Hindlimb muscle (tissue), 1 donor: ENCODE measurements at regions not wholly inside any gene's neighbourhood (a gene's known extent, or its start where the extent isn't known, plus 50 kb on each side); places are given as distances from the start of the nearest gene placed in this dataset.
A peak's percentile ranks its signal among the peaks of the same experiment; 100 is the strongest.

Source experiments
- DNase-seq: peaks from one replicate; pipeline ENCODE4 v3.0.0-alpha.2; 2013

DNA sequence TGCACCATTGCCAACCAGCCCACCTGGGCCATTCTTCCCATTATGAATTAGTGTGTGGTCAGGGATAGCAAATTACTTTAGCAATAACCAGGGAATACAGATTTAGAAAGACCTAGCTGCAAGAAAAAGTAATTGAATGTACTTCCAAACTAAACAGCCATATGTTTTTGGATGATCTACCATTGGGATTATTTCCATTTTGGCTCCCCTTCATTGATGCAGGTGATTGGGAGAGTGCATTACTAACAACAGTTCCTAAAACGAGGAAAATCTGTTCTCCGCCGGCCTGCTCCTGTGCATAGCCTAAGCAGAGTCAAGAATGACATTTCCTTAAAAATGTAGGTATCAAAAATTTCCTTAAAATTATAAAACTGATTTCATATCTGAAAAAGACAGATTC, 58.5 kb downstream of the MAIP1 start:
- peak; percentile 27 for DNase-seq

DNA sequence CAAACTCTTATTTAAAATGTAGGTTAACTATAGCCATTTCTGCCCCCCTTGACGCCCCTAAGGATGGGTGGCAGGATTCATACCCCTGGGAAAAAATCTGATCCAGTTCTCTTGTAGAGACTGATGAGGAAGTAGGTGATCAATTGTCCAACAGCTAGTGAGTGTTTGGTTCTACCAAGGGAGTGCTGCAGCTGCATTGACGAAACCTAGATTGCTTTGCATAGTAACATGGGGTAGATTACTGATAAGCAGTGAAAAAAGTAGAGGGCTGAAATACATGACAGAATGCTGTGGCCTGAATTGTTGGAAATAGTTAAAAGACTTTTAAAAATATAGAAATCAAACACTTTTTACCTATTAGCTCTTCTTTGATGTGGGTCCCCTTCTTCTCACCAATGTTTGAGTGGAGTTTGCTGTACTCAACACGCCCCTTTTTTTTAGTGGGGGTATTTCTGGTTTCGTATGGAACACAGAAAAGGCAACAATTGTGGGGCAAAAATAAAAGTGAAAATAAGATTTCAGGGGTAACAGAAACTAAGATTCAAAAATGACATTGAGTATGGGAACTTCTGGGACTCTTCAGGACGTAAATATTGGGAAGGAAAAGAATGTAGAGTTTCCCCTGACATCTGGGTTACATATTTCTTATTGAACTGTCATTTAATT, 66.2 kb downstream of the MAIP1 start:
- DNase-seq: no peak

DNA sequence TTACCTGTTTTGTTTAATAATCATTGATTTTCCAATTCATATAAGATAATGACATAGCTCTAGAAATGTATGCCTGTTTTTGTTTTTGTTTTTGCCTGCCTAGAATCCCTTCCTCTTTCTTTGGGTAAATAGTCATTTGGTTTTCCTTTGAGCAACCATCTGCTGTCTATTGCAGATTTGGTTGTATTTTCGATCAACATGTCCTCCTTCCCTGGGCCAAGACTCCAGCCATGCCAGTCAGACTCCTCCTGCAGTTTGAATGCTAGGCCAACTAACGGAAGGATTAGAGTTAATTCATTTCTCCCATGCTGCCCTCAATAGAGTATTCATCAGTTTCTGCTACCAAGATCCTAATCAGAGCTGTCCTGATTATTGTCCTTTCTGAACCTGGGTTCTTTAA, 67.1 kb downstream of the MAIP1 start:
- no peak for DNase-seq

DNA sequence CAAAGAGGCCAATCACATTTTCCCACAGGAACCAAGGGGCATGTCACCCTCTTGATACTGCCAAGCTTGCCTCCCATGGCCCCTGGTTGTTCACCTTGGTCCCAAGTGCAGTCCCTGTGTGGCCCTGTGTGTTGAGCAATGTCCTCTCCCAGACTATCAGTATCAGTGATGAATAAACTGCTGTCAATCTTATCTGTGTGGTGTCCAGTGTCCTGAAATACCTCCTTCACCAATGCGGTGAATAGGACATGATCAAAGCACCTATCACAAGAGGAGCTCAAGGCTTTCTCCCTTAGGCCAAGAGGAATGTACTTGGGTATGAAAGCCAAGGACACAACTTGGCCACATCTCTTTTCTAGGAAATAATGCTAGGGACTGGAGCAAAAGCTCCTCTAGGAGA, 68.2 kb downstream of the MAIP1 start:
- DNase-seq: no peak

DNA sequence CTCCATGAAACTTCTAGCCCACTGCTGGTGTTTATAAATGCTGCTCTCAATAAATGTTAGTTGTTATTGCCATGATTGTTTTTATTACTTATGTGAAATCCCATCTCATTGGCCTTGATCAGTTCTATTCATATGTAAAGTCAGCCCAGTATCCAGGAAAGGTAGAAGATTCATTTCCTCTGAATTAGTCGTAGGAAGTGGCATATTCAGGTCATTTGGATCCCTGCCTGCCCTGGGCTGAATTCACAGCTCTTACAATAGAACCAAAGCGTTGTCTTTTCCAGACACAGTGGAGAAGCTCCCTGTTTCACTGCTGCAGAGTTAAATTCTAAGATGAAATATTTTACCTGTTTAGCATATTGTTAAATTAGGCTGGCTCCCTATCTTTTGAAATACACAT, 70.3 kb downstream of the MAIP1 start:
- no peak for DNase-seq

DNA sequence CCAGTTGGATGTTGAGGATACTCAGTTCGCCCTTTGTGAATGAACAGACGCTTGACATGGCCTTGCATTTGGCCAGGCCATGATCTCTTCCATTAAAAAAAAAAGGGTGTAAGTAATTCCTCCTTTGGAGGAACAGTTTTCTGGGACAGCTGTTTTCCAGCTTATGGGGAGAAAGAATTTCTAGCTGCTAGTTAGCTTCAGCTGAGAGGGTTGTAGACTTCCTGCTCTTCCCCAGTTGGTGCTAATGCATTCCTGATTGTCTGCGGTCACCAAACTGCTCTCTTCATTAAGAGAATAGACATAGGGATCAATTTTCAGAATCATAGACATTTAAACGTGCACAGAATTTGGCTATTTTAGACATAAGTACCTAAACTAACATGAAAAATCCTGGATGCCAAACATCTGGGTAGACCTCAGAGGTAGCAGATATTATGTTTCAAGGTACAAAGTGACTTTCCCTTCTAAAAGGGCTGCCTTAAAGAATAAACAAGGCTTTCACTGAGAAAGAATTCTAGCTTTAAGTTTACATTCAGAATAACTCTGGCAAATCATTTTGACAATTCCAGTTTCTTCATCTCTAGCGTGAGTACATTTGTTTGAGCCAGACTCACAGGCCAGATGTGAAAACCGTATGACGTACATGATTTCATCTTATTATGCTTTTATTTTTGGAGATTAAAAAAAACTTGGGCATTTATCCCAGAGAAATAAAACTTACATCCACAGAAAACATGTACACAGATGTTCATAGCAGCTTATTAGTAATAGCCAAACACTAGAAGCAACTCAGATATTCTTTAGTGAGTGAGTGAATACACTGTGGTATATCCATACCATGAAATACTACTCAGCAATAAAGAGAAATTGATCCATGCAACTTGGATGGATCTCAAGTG, 71.2 kb downstream of the MAIP1 start:
- DNase-seq: peak; percentile 80

DNA sequence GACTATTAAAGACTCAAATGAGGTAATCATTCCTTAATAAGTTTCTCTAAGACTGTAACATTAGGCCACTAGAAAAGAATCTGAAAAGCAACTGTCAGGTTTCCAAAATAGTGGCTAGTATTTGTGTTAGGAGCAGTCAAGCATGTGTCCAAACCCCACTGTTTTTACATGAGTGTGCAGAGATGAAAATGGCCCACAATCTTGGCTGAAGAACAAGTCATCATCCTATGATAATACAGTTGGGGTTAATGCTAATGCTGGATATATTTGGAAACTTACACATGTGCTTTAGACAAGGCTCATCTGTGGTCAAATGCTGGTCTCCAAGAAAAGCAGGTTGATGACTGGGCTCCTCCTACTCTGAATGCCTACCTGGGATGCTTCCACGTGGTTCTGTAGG, 73.6 kb downstream of the MAIP1 start:
- no peak for DNase-seq

DNA sequence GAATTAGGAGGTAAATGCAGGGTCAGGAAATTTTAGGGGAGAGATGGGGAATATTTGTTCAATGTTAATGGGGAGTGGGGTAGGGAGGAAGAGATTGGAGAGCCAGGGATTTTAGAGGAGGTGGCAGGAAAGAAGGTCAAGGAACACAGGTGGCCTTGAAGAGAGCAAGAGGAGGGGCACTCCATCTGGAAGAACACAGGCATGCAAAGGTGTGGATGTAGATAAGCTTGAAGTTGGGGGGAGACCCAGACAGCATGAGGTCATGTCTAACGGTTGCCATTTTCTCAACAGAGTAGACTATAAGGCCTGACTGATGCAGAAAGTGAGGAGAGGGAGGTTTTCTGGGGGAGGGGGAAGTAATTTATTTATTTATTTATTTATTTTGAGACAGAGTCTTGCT, 77.5 kb downstream of the MAIP1 start:
- no peak for DNase-seq

DNA sequence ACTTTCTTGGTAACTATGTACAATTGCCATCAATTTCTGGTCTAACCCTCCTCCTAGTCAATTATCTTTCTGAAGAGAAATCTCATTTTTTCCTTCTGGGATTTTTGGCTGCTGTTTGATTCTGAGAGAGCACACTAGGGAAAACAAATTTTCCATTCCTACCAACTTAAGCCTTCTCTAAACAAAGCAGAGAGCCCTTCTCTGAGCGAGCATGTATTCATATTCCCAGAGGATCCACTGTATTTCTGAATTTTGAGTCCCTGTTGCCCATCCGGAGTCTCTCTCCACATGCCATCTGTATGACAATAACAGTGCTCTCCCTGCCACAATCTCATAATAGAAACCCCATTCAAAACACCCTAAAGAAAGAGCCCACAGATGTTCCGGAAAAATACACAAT, 78.5 kb downstream of the MAIP1 start:
- DNase-seq: no peak

DNA sequence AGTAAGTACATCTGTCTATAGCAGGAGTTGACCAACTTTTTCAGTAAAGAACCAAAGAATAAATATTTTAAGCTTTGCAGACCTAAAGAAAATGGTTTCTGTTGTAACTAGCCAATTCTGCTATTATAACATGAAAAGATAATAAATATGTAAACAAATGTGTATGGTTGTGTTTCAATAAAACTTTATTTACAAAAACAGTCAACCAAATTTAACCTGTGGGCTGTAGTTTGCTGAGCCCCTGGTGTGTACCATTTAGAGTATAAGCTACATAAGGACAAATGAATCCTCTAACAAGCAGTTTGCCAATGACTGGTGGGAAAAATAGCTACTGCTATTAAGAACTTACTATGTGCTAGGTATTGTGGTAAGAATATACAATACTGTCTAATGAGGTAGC, 79.4 kb downstream of the MAIP1 start:
- no peak for DNase-seq

DNA sequence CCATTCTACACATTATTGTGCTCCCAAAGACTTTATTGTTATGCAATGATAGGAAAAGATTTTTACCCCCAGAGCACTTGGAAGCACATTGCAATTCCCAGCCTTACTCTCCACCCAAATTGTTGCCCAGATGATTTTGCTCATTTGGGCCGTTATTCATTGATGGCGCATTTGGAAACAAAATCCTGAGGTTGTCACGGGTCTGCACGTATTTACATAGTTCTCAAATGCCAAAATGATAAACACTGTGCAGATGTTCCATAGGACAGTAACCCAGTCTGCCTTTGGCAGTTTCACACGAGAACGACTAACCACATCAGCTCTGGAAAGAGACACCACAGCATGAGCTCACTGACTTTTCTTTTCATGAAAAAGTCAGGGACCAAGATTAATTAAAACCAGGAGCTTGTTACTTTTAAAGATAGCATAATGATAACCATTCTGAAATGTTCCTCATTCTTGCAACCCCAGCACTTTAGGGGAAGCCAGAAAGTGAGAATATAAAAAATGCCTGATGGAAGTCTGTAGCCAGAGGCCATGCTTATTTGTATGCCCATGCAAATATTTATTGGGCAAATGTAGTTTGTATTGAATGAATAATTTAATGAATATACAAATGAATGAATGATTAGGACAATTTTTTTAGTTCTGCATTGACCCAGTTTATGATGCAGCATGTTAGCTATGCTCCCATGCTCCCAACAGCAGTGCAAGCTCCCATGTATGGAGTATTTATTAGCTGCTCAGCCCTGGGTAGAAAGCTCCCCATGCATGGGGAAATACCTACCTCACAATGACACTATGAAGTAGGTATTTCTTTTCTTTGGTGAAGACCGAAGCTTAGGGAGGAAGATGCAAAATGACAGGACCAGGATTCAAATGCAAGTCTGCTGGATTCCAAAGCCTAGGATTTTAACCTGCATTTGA, 84.6 kb downstream of the MAIP1 start:
- peak; percentile 38 for DNase-seq

DNA sequence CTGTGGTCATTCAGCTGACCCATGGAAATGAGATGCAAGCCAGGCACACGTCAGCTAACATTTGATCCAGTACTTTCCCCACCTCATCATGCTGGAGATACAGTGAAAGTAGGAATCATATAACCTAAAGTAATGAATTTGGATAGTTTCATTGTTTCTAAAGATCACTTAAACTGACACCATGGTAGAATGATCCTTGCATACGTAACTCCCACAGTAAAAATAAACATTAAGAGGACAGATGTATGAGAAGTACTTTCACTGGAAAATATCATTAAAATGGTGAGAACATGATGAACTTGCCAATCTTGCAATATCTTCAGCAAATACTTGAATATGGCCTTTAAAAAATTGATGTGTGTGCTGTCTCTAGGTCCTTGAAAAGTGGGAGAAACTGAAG, 85.4 kb downstream of the MAIP1 start:
- DNase-seq: no peak

DNA sequence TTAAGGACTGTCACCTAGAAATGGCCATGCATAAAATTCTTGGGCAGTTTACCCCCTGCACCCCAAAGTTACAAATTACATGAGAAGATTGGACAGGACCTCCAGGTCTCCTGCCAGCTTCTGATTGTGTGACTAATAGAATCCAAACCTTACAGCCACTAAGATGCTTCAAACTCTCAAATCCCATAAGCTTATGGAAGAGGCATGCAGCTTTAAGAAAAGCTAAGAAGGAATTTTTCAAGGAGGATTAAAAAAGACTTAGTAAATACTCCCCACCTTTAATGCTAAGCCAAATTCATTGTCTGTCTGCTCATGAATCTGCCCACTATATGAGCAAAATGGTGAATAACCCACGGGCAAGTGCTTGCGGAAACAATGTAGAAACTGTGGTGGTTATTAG, 86.3 kb downstream of the MAIP1 start:
- DNase-seq: no peak

DNA sequence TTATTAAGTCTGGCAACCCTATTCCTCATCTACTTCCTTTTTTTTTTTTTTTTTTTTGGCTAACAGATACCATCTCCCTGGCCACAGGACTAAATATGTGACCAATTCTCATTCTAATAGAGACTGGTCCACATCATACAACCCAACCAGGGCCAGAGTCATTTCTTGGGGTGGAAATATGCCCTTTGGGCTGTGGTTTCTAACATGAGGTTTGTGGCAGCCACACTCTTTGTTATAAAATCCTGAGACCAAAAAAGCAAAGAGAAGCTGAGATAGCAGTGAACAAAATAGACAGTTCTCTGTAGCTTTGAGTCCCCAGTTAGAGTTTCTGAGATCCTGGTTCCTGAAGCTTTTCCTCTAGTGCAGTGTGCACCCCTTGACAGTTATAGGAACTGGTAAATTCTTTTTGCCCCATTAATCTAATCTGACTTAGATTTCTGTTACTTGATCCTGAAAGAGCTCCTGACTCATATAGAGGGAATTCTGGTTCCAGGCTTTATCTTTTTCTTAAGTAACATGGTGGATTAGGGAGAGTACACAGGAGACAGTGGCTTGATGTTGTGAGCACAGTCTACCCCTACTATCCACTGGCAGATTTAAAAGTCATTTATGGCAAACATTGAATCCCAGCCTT, 86.8 kb downstream of the MAIP1 start:
- DNase-seq: no peak

DNA sequence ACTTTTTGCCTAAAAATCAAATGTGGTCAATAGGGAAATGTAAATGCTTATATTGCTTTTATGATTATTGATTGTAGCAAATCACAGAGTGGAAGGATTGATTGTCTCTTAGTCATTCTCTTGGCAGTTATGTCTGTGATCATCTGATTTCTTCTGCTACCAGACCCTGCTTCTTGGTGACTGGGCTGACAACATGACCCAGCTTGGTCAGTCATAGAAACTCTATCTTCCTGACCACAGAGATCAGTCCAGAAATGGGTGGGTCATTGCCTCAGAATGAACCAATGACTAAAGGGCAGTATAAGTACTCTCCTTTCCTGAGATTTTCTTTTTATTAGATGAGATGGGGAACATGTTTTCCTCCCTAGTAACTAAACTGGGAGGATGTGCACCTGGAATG, 87.6 kb downstream of the MAIP1 start:
- DNase-seq: no peak

DNA sequence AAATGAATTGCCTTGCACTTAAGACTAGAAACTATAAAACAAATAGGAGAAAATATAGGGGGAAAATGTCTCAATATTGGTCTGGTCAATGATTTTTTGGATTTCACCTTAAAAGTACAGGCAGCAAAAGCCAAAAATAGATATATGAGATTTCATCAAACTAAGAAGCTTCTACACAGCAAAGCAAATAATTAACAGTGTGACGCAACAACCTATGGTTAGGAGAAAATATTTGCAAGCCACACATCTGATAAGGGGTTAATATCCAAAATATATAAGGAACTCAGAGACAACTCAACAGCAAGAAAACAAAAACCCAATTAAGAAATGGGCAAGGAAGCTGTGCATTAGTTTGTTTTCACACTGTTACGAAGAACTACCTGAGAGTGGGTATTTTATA, 89.1 kb downstream of the MAIP1 start:
- DNase-seq: no peak

DNA sequence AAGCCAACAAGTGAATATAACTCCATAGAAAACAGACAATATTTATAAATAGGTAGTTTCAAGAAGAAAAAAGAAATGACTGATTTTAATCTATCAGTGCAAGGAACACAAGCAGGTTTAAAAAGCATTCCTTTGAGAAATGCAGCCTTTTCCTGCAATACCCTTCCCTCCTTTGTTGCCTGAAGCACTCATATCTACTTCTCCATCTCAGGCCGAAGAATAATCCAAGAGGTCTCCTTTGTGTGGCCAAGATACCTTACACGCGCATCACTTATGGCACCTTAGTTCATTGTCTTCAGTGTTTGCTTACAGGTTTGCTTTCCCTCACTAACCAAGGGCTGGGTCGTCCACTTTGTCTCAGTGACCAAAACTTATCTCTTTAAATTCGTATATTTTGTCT, 93.0 kb downstream of the MAIP1 start:
- no peak for DNase-seq

DNA sequence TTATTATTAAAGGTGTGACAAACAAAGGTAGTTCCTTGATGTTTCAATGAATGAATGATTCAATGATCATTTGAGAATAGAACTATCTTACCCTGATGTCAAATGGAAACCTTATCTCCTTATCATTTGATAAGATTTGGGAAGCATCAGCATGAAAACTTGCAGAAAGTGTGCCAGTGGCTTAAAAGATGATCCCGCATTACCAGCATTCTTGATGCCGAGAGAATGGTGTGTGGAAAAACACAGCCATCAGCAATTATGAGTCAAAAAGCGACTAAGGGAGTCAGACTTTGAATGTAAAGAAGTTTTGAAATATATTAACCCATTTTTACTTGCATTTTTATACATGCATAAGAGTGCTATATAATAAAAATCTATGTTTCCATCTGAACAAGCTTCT, 93.7 kb downstream of the MAIP1 start:
- DNase-seq: no peak

DNA sequence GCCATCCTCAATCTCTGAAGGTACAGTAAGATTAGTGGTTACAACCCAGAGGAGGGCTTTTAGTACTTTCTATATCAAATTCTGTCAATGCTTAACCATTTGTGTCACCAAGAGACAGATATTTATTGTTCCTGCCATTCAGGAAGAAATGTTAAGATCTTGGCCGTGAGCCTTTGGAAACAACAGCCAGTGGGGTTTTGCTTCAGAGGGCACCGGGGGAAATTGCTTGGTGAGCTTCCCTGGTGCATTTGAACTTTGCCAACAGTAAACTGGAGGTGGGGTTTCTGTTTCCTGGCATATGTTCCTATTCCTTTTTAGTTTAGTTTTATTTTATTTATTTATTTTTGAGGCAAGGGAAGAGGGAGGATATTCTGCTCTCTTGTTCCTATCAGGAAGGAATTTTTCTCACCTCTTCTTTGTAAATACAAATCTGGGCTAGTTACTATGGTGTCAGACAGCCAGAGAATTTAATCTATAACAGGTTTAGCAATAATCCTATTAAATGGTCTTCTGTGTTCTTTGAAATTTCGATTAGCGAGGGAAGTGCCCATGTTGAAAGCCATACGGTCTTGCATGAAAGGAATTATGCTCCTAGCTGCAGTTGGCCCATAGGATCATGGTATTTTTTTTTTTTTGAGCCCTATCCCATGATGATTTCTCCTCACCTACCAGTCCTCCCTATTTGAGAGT, 95.7 kb downstream of the MAIP1 start:
- DNase-seq: no peak

DNA sequence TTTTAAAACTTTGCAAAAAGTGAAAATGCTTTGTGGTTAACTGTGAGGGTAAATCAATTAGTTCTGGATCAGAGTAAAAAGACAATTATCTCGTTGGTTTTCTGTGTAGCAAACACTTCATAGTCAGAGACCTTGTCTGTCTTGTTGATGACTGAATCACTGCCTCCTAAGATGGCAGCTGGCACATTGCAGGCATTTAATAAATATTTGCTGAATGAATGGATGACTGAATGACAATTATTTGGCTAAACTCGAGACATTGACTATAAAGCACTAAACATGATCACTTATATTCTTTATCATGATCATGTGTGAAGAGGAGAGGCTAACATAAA, 96.2 kb downstream of the MAIP1 start:
- no peak for DNase-seq

DNA sequence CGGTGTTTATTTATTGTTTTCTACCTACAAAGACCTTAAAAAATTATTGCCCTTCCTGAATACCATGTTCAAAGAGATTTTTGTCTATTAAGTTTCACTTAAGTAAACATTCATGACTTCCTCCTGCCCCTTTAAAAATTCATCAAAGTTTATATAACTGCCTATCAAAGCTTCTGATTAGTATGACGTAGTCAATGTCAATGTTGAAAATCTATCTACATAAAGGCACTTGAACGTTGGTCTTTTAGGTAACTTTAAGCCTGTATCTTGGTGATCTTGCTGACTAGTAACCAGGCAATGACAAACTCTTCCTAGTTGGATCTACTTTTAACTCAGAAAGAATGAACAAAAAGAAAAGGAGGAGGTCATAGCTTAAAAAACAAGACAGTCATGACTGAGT, 97.2 kb downstream of the MAIP1 start:
- DNase-seq: no peak
